ENCODE measurements at regions not wholly inside any gene's neighbourhood (a gene's known extent, or its start where the extent isn't known, plus 50 kb on each side); places are given as distances from the start of the nearest gene placed in this dataset.

DNA sequence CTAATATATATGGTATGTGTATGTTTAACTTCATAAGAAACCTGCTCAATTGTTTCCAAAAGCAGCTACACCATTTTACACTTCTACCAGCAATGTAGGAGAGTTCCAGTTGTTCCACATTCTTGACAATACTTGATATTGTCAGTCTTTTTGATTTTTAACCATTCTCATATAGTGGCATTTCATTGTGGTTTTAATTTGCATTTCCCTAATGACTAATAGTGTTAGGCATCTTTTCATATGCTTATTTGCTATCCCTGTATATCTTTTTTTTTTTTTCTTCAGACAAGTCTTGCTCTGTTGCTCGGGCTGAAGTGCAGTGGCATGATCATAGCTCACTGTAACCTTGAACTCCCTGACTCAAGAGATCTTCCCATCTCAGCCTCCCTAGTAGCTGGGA lies 58.2 kb upstream of the TRIM2 start:
- TF ChIP-seq, protein P1, sequence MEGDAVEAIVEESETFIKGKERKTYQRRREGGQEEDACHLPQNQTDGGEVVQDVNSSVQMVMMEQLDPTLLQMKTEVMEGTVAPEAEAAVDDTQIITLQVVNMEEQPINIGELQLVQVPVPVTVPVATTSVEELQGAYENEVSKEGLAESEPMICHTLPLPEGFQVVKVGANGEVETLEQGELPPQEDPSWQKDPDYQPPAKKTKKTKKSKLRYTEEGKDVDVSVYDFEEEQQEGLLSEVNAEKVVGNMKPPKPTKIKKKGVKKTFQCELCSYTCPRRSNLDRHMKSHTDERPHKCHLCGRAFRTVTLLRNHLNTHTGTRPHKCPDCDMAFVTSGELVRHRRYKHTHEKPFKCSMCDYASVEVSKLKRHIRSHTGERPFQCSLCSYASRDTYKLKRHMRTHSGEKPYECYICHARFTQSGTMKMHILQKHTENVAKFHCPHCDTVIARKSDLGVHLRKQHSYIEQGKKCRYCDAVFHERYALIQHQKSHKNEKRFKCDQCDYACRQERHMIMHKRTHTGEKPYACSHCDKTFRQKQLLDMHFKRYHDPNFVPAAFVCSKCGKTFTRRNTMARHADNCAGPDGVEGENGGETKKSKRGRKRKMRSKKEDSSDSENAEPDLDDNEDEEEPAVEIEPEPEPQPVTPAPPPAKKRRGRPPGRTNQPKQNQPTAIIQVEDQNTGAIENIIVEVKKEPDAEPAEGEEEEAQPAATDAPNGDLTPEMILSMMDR (conservative IDR thresholded peaks at IDR 0.05), result no peak
- TF ChIP-seq EZH2 (IDR thresholded peaks at IDR 0.05; ENCODE audit: low read depth), result no peak

Data from PC-9 (cell line).